ENCODE measurements at regions not wholly inside any gene's neighbourhood (a gene's known extent, or its start where the extent isn't known, plus 50 kb on each side); places are given as distances from the start of the nearest gene placed in this dataset.

DNA sequence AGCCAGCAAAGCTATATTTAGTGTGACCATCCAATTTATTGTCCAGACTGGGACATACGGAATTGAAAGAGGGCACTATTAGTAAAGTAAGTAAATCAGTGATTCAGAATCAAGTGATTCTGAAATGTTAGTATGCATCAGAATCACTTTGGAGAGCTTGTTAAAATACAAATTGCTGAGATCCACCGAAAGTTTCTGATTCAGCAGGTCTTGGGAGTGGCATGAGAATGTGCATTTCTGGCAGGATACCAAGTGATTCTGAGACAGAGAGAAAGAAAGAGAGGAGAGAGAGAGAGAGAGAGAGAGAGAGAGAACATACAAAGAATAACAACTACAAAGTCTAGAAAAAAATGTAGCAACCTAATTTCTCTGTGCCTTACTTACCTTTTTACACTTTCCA, 65.4 kb upstream of the ASTN2 start:
- H3K9me3 ChIP-seq (ENCODE audit: insufficient read depth in 2 of 2, low read depth in 1 of 2, low read length in 1 of 2) = no peaks in the 10 kb centered on the region
- ChIA-PET CTCF (ENCODE audit: partially characterized antibody) (interaction anchor here (1.3 to 1.7 kb wide), 2 partner anchors 9 to 35 kb away, joined by 3 to 4 read pairs; no protein-coding TSS in a partner anchor), POLR2A (ENCODE audit: partially characterized antibody) (no interaction called here)
- no peaks in the 10 kb centered on the region for H3K79me2 ChIP-seq (ENCODE audit: control insufficient read depth in 1 of 2, insufficient read depth in 2 of 2, low read length in 2 of 2)
- H2BK5ac ChIP-seq (ENCODE audit: low read depth, low read length) = no peak overlapping the region
- H3K4ac ChIP-seq (replicated peaks; ENCODE audit: insufficient read length, low read depth, low read length) = no peak overlapping the region
- no peaks in the 10 kb centered on the region for H3K23me2 ChIP-seq (ENCODE audit: low read depth, low read length)
- H2BK20ac ChIP-seq (ENCODE audit: low read length) = no peak overlapping the region
- DNase-seq (ENCODE audit: low read depth in 1 of 2, low spot score in 2 of 2) (no peak), FAIRE-seq (no peak)
- no peak overlapping the region for H3K56ac ChIP-seq (replicated peaks; ENCODE audit: insufficient read length, low read depth, low read length)
- no peaks in the 10 kb centered on the region for H3K36me3 ChIP-seq (ENCODE audit: control insufficient read depth in 2 of 4, insufficient read depth in 4 of 4, low read length in 3 of 4)
- 91% methylated on average over 2 of the region's 2 CpGs; no CpG with 5 or more reads in 1 of the 2 experiments for WGBS, 2 experiments (ENCODE audit: extremely low coverage in 1 of 2, insufficient coverage in 1 of 2, insufficient read length in 1 of 2, insufficient replicate concordance in 2 of 2, low coverage in 1 of 2, low lambda C conversion rate in 2 of 2, missing lambda C conversion rate in 1 of 2)
- H4K20me1 ChIP-seq (replicated peaks in 1 of 2; ENCODE audit: control insufficient read depth in 1 of 2, insufficient read depth in 2 of 2, low read length in 2 of 2) = no peaks in the 10 kb centered on the region
- no peaks in the 10 kb centered on the region for H3K79me1 ChIP-seq (ENCODE audit: low read depth, low read length)
- no peak overlapping the region for H2AFZ ChIP-seq (ENCODE audit: low read length)
- H4K91ac ChIP-seq (replicated peaks; ENCODE audit: insufficient read length, low read length) = no peak overlapping the region
- no peak overlapping the region for H4K5ac ChIP-seq (ENCODE audit: insufficient read length, low read depth, low read length)
- no peak overlapping the region for H4K8ac ChIP-seq (ENCODE audit: extremely low read depth, insufficient read depth, low read length)
- H2AK5ac ChIP-seq (ENCODE audit: low read depth, low read length) = no peak overlapping the region
- peaks cover 0 to 5% (median 0%) of the 10 kb centered on the region in 4 experiments; a peak in 1 of 7 replicates for H3K4me1 ChIP-seq (replicated peaks in 1 of 4; ENCODE audit: control insufficient read depth in 3 of 4, insufficient read depth in 4 of 4, low read length in 3 of 4)
- H2BK15ac ChIP-seq (ENCODE audit: low read length) = no peak overlapping the region
- no peak overlapping the region for H2BK120ac ChIP-seq (replicated peaks; ENCODE audit: low read depth, low read length)
- H3K18ac ChIP-seq (ENCODE audit: extremely low read depth, low read length) = no peak overlapping the region
- no peak overlapping the region for H3K23ac ChIP-seq (ENCODE audit: insufficient read length)
- H3K4me3 ChIP-seq (ENCODE audit: extremely low read depth in 1 of 4, insufficient read depth in 2 of 4, low read depth in 3 of 4, low read length in 4 of 4) = no peak overlapping the region
- H3K14ac ChIP-seq (ENCODE audit: insufficient read length) = no peak overlapping the region
- H3K4me2 ChIP-seq (ENCODE audit: insufficient read depth in 1 of 2, low read depth in 2 of 2, low read length in 2 of 2) = no peak overlapping the region
- H3K27ac ChIP-seq (ENCODE audit: low read depth, low read length) = no peak overlapping the region
- H2BK12ac ChIP-seq (ENCODE audit: low read depth, low read length) = no peak overlapping the region
- H3K9ac ChIP-seq (replicated peaks in 1 of 4; ENCODE audit: extremely low read depth in 1 of 4, low read depth in 3 of 4, low read length in 3 of 4) = no peak overlapping the region
- H3K27me3 ChIP-seq (replicated peaks in 1 of 4; ENCODE audit: control insufficient read depth in 3 of 4, extremely low read depth in 1 of 4, insufficient read depth in 3 of 4, low read length in 3 of 4) = no peaks in the 10 kb centered on the region
- no peak for TF ChIP-seq TAF7 (optimal IDR thresholded peaks at IDR 0.05; ENCODE audit: borderline replicate concordance, low read depth, low read length)
- no peak for TF ChIP-seq RNF2 (IDR thresholded peaks at IDR 0.05; ENCODE audit: borderline replicate concordance, low read depth, low read length, missing control alignments, poor library complexity, severe bottlenecking)
- TF ChIP-seq, protein P1, sequence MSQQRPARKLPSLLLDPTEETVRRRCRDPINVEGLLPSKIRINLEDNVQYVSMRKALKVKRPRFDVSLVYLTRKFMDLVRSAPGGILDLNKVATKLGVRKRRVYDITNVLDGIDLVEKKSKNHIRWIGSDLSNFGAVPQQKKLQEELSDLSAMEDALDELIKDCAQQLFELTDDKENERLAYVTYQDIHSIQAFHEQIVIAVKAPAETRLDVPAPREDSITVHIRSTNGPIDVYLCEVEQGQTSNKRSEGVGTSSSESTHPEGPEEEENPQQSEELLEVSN (IDR thresholded peaks at IDR 0.05) = no peak
- TF ChIP-seq KDM4A (IDR thresholded peaks at IDR 0.05; ENCODE audit: low read depth, low read length, severe bottlenecking) = no peak
- TF ChIP-seq CBX8 (IDR thresholded peaks at IDR 0.05; ENCODE audit: borderline replicate concordance, low read depth, low read length) = no peak
- TF ChIP-seq POLR2A (IDR thresholded peaks at IDR 0.05; ENCODE audit: control extremely low read depth in 1 of 2, low read depth in 2 of 2, low read length in 2 of 2) = no peak
- TF ChIP-seq POLR2AphosphoS5 (IDR thresholded peaks at IDR 0.05; ENCODE audit: low read depth, low read length) = no peak
- TF ChIP-seq HDAC6 (IDR thresholded peaks at IDR 0.05; ENCODE audit: low read depth, low read length) = no peak
- no peak for TF ChIP-seq TCF12 (IDR thresholded peaks at IDR 0.05; ENCODE audit: low read depth, low read length)
- TF ChIP-seq ZNF274 (IDR thresholded peaks at IDR 0.05; ENCODE audit: borderline replicate concordance, extremely low read depth, low read length) = no peak
- no peak for TF ChIP-seq EP300 (IDR thresholded peaks at IDR 0.05; ENCODE audit: borderline replicate concordance in 1 of 2, low read depth in 2 of 2, low read length in 2 of 2)
- no peak for TF ChIP-seq JUN (IDR thresholded peaks at IDR 0.05; ENCODE audit: low read depth, low read length)
